K562 (cell line): ENCODE measurements at regions not wholly inside any gene's neighbourhood (a gene's known extent, or its start where the extent isn't known, plus 50 kb on each side); places are given as distances from the start of the nearest gene placed in this dataset.

ENCODE experiments used
- ATAC-seq: fragments of 200-7000 bp; cut with Tn5 transposase; 3 replicates; pipeline ENCODE4 v1.9.1; 2020; ENCODE audit warnings: moderate library complexity
- BruUV-seq: library from RNA; stranded (reverse); fragments of 400-500 nt; replicated peaks from 2 replicates; lab custom pipeline; 2021; lab: Mats Ljungman, UMichigan
- CTCF ChIA-PET: fragments of 300-600 bp; formaldehyde crosslinking; extraction: SDS; loops from one replicate; lab custom pipeline; 2021; ENCODE audit warnings: low intra/inter-chr PET ratio; lab: Yijun Ruan, JAX
- POLR2A ChIA-PET: fragments of 300-600, 350-650 bp; sonication (Branson Sonifier 250); formaldehyde crosslinking; extraction: SDS; loops from one replicate; lab custom pipeline; 2021; ENCODE audit warnings: antibody characterized with exemption, inconsistent platforms; lab: Yijun Ruan, JAX
- DNase-seq, 4 experiments: peaks; one replicate each; pipeline versions ENCODE4 v3.0.0 to v3.0.0-alpha.2; 2011 to 2018; ENCODE audit warnings: low spot score in 3 of 4, mixed read lengths in 3 of 4; ENCODE audit errors: extremely low read depth in 1 of 4
- FAIRE-seq: peaks from 2 replicates; lab custom pipeline; 2011; peaks lifted over from hg19 to GRCh38; lab: Jason Lieb, UNC
- H2AFZ ChIP-seq: 2 replicates; pipeline ENCODE4 v1.6.0; 2011; ENCODE audit warnings: low read depth, low read length, control low read depth, inconsistent platforms
- H3K27ac ChIP-seq: fragments of 200-600 bp; 3 replicates; pipeline ENCODE4 v1.8.0; 2011; ENCODE audit warnings: low read depth, mild to moderate bottlenecking, control low read depth, inconsistent platforms, low read length, moderate library complexity, mixed read lengths; ENCODE audit errors: extremely low read depth
- H3K27me3 ChIP-seq, 2 experiments: fragments of 300-600 bp in 1 of 2; 2 replicates in 1 of 2; 3 replicates in 1 of 2; pipeline versions ENCODE4 v1.6.0 to v1.8.0; 2011; ENCODE audit warnings: inconsistent platforms in 2 of 2, low read length in 2 of 2, mild to moderate bottlenecking in 1 of 2, mixed read lengths in 1 of 2, moderate library complexity in 1 of 2; ENCODE audit not compliant: control insufficient read depth in 2 of 2, insufficient read depth in 2 of 2
- H3K36me3 ChIP-seq: fragments of 300-600 bp; 3 replicates; pipeline ENCODE4 v1.8.0; 2011; ENCODE audit warnings: mild to moderate bottlenecking, low read length, inconsistent platforms; ENCODE audit not compliant: control insufficient read depth, insufficient read depth
- H3K4me1 ChIP-seq, 2 experiments: fragments of 200-600 bp in 1 of 2; replicated peaks in 1 of 2; 2 replicates in 1 of 2; 3 replicates in 1 of 2; pipeline versions ENCODE4 v1.5.1 to v1.8.0; 2011; ENCODE audit warnings: inconsistent platforms in 2 of 2, low read length in 2 of 2, mild to moderate bottlenecking in 1 of 2, mixed read lengths in 1 of 2, moderate library complexity in 1 of 2; ENCODE audit not compliant: control insufficient read depth in 2 of 2, insufficient read depth in 2 of 2
- H3K4me2 ChIP-seq: 2 replicates; pipeline ENCODE4 v1.6.1; 2011; ENCODE audit warnings: low read length, control low read depth, inconsistent platforms, mixed read lengths; ENCODE audit not compliant: insufficient read depth
- H3K4me3 ChIP-seq: fragments of 200-600 bp; sonication (generic), shearing (Covaris generic); 2 replicates; pipeline ENCODE4 v1.5.1; 2016; ENCODE audit warnings: control low read depth, inconsistent platforms
- H3K79me2 ChIP-seq: fragments of 200-600 bp; 3 replicates; pipeline ENCODE4 v1.8.0; 2011; ENCODE audit warnings: low read length, inconsistent platforms; ENCODE audit not compliant: control insufficient read depth, insufficient read depth
- H3K9ac ChIP-seq, 2 experiments: 2 replicates each; pipeline versions ENCODE4 v1.6.0 to v1.6.1; 2011; ENCODE audit warnings: low read depth in 2 of 2, low read length in 2 of 2, control low read depth in 1 of 2, inconsistent platforms in 1 of 2, mild to moderate bottlenecking in 1 of 2, mixed read lengths in 1 of 2; ENCODE audit not compliant: insufficient read depth in 1 of 2
- H3K9me1 ChIP-seq: one replicate; pipeline ENCODE4 v1.6.0; 2011; ENCODE audit warnings: inconsistent platforms, mild to moderate bottlenecking, low read length, moderate library complexity; ENCODE audit not compliant: control insufficient read depth, insufficient read depth
- H3K9me3 ChIP-seq: replicated peaks from 2 replicates; pipeline ENCODE4 v1.5.1; 2011; ENCODE audit warnings: low read depth, low read length, inconsistent platforms; ENCODE audit not compliant: control insufficient read depth, insufficient read depth
- H4K20me1 ChIP-seq: replicated peaks from 2 replicates; pipeline ENCODE4 v1.6.1; 2011; ENCODE audit warnings: low read length, inconsistent platforms, mixed read lengths; ENCODE audit not compliant: control insufficient read depth, insufficient read depth
- ATF4 ChIP-seq: fragments of 450-650 bp; formaldehyde crosslinking; IDR thresholded peaks from 2 replicates; pipeline ENCODE4 v1.4.0; 2022; ENCODE audit warnings: mild to moderate bottlenecking, moderate library complexity
- ELF1 ChIP-seq: fragments of 200-800 bp; sonication (Bioruptor generic); IDR thresholded peaks from 2 replicates; pipeline ENCODE4 v1.6.1; 2016; ENCODE audit warnings: missing genetic modification characterization, missing compliant biosample characterization
- ID3 ChIP-seq, 2 experiments: fragments of 250-450 bp in 1 of 2; fragments of 450-650 bp in 1 of 2; sonication (Bioruptor Pico) in 1 of 2; IDR thresholded peaks; 2 replicates each; pipeline versions ENCODE4 v1.6.1 to v1.8.0; 2016 to 2021; ENCODE audit warnings: mild to moderate bottlenecking in 2 of 2, moderate library complexity in 2 of 2, missing compliant biosample characterization in 1 of 2, missing genetic modification characterization in 1 of 2
- MTF1 ChIP-seq: fragments of 250-450 bp; sonication (Bioruptor Pico); IDR thresholded peaks from 2 replicates; pipeline ENCODE4 v1.9.0; 2021; ENCODE audit warnings: moderate library complexity, mild to moderate bottlenecking, inconsistent platforms, borderline replicate concordance
- RBM14 ChIP-seq: fragments of 200-400 bp; formaldehyde crosslinking; IDR thresholded peaks from 2 replicates; pipeline ENCODE4 v1.6.1; 2018; ENCODE audit warnings: low read depth, mild to moderate bottlenecking, low read length, moderate library complexity, borderline replicate concordance; ENCODE audit not compliant: insufficient read depth
- RREB1 ChIP-seq: fragments of 250-450 bp; sonication (Bioruptor Pico); IDR thresholded peaks from 2 replicates; pipeline ENCODE4 v1.4.0; 2020
- SP2 ChIP-seq: IDR thresholded peaks from 2 replicates; pipeline ENCODE4 v1.6.1; 2011; ENCODE audit warnings: mild to moderate bottlenecking, low read depth, low read length, moderate library complexity; ENCODE audit not compliant: poor library complexity, severe bottlenecking; ENCODE audit errors: extremely low read depth
- TAF15 ChIP-seq: fragments of 200-400 bp; formaldehyde crosslinking; IDR thresholded peaks from 2 replicates; pipeline ENCODE4 v1.6.1; 2017; ENCODE audit warnings: mild to moderate bottlenecking, low read depth, low read length, moderate library complexity
- TEAD4 ChIP-seq, 2 experiments: sonication (generic) in 1 of 2; formaldehyde crosslinking in 1 of 2; IDR thresholded peaks; 2 replicates each; pipeline versions ENCODE4 v1.6.1 to v1.8.0; 2012 to 2022; ENCODE audit warnings: borderline replicate concordance in 1 of 2, inconsistent platforms in 1 of 2, low read length in 1 of 2, mild to moderate bottlenecking in 1 of 2, missing genetic modification reagents in 1 of 2
- TRIM24 ChIP-seq, 2 experiments: fragments of 450-650 bp; IDR thresholded peaks; 2 replicates each; pipeline ENCODE4 v1.6.1; 2016
- ZFP30 ChIP-seq: fragments of 250-450 bp; sonication (Bioruptor Pico); IDR thresholded peaks from 2 replicates; pipeline ENCODE4 v1.8.0; 2022; ENCODE audit warnings: moderate library complexity, mild to moderate bottlenecking, inconsistent platforms, borderline replicate concordance
- ZNF41 ChIP-seq: fragments of 250-450 bp; sonication (Bioruptor Pico); conservative IDR thresholded peaks from 2 replicates; pipeline ENCODE4 v1.4.0; 2020; ENCODE audit warnings: mild to moderate bottlenecking
- ZNF586 ChIP-seq: fragments of 450-650 bp; formaldehyde crosslinking; conservative IDR thresholded peaks from 2 replicates; pipeline ENCODE4 v1.4.0; 2020; ENCODE audit warnings: mild to moderate bottlenecking, moderate library complexity
- ZNF830 ChIP-seq: fragments of 250-450 bp; sonication (Bioruptor Pico); IDR thresholded peaks from 2 replicates; pipeline ENCODE4 v1.5.0; 2021; ENCODE audit warnings: mild to moderate bottlenecking
- WGBS: fragments of 100-300 bp; shearing (Covaris generic); methylation state at CpG from one replicate; pipeline ENCODE4 v1.1.6; 2016; ENCODE audit warnings: low coverage, mixed read lengths; ENCODE audit not compliant: insufficient coverage; ENCODE audit errors: missing lambda C conversion rate; 5-methylcytosine and 5-hydroxymethylcytosine counted together
- in situ Hi-C: fragments of 300-500 bp; cut with MboI; formaldehyde crosslinking; loops from 4 replicates; pipeline ENCODE4 v1.15.0; 2018; ENCODE audit warnings: inconsistent platforms, mixed read lengths
- intact Hi-C: fragments of 100-400 bp; cut with micrococcal nuclease; formaldehyde crosslinking; loops from 2 replicates; pipeline ENCODE4 v1.14.2; 2022

- no peak for TF ChIP-seq ELF1 (tag)
- TF ChIP-seq ID3 (CRISPR knock-in tag; IDR thresholded peaks at IDR 0.05) = no peak
- no peak for TF ChIP-seq ID3 (tag; IDR thresholded peaks at IDR 0.05)
- TF ChIP-seq ZNF41 = no peak
- TF ChIP-seq ATF4 (CRISPR knock-in tag) = no peak
- TF ChIP-seq ZNF586 (CRISPR knock-in tag) = no peak
Measured at GRCh38 chr5:42037379-42037932, 112.4 kb downstream of the FBXO4 start (continued).

- Histone ChIP-seq H3K9me1 (no peaks in the 10 kb centered on the region), H3K27me3 (no peaks in the 10 kb centered on the region), H3K4me1 (no peaks in the 10 kb centered on the region), H2AFZ (no peak overlapping the region), H3K4me3 (no peak overlapping the region), H3K79me2 (no peaks in the 10 kb centered on the region), H3K36me3 (no peaks in the 10 kb centered on the region), H4K20me1 (no peaks in the 10 kb centered on the region), H3K9ac (no peak overlapping the region), H3K9me3 (no peaks in the 10 kb centered on the region), H3K27ac (no peak overlapping the region), H3K4me2 (no peak overlapping the region)
- 0% methylated on average over 2 of the region's 2 CpGs for WGBS
- BruUV-seq = no TSS peak
- in situ Hi-C loops (no loop called here), intact Hi-C loops (no loop called here)
- DNase-seq (no peak), FAIRE-seq (no peak), ATAC-seq (no peak)
- ChIA-PET CTCF (no interaction called here), POLR2A (interaction anchor here (0.7 kb wide), 1 partner anchor 177 kb away, joined by 3 read pairs; no protein-coding TSS in a partner anchor)
- TF ChIP-seq TAF15 (no peak), TEAD4 (IDR thresholded peaks at IDR 0.05; ENCODE audit: low read length) (no peak), TEAD4 (CRISPR knock-in tag; IDR thresholded peaks at IDR 0.05; ENCODE audit: borderline replicate concordance) (no peak), MTF1 (CRISPR knock-in tag) (no peak), SP2 (no peak), ZFP30 (no peak), RBM14 (no peak), TRIM24 (IDR thresholded peaks at IDR 0.05) (no peak), RREB1 (CRISPR knock-in tag) (no peak), ZNF830 (no peak)
Measured at GRCh38 chr5:42043400-42043799, 118.3 kb downstream of the FBXO4 start.
